ENCODE measurements at regions not wholly inside any gene's neighbourhood (a gene's known extent, or its start where the extent isn't known, plus 50 kb on each side); places are given as distances from the start of the nearest gene placed in this dataset.

DNA sequence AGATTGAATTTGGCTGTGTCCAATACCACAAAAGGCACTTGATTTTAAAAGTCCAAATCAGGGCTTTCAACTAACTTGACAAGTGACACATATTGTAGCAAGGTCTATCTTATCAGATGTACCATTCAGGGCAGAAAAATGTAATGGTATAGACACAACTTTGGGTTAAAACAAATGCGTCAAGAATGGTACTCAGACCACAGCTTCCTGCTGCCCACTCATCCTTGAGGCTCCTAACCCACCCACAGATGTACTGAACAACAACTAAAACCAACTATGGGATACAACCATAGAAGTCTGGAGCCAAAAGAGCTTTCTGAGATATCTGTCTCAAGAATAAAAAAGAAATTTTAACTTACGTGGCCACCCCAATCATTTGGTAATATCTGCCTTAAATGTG is 105.2 kb downstream of the RBM43 start:
- no peak for DNase-seq

GRCh38 chr2:151153601-151154000 is 108.1 kb downstream of the RBM43 start:
- no peak for DNase-seq

DNA sequence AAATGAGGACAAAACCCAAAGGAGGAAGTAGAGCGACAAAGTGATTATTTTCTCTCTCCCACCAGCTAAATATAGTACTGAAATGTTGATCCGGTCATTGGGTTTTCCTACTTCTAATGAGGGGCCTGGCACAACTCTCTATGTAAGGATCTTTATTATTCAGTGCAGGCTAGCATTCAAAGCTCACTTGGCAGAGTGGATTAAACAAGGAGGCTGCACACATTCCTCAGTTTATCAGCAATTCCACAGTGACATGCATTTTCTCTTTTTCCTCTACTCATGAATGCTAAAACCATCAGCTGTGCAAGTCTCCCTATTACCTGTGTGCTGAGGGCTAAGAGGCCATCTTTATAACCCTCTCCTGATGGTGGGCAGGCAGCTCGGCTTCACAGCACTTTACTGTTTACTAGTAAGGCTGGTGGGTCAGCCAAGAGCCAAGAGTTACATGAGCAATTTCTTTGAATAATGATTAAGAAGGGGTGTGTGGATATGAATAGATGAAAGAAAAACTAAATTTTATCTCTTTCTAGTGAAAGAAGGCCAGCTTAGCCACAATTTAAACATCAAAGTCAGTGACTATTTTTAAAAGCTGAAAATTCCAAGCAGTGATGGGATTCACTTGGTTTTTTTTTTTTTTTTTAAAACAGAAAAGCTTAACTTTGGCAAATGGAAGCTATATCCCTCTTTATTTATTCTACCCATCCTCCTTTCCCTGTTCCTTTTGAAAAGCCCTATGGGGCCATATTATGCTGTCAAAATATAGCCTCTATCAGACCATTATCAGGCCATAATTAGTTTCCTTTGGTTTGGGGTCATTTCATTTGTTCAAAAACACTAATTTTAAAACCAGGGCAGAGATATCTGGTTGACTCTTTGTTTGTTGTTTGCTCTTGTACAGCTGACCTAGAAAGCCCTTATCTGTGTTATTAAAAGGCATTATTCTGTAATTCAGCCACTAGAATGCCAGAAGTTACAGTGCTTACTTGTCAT is 111.0 kb downstream of the RBM43 start:
- DNase-seq: no peak

GRCh38 chr2:151138507-151138906 is 123.2 kb downstream of the RBM43 start:
- DNase-seq: peak; percentile 53

GRCh38 chr2:151137526-151137925 is 124.1 kb downstream of the RBM43 start:
- no peak for DNase-seq

DNA sequence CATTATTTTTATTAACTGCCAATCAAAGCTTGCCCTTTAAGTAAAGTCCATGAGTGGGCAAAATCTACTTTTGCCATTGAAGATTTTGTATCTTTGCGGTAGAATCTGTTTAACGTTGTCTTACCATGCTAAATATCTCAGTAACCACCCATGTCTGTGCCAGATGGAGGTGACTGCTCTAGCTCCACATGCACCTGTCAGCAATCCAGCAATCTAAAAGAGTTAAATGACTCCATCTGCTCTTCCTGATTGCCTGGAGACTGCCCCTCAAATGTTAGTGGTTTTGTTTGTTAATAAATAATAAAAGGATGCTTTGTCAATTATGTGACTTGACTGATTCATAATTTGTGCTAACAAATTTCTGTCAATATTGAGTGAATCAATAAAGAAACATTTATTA is 141.7 kb downstream of the RBM43 start:
- no peak for DNase-seq

DNA sequence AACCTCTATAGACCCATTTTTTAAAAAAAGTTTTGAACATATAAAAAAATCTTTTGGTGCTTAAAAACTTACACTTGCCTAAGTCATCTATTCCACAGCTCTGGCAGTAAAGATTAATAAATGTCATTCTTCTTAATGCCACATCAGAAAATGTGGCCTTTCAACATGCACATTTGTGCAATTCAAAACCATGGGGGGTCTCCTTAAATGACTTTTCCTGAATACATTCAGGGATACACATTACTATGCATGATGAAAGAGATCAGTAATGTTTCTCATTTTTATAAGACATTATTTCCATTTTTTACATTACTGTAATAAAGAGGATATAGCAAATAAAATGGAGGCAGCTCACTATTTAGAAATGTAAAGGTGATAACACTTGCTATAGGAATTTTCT is 142.3 kb downstream of the RBM43 start:
- no peak for DNase-seq

DNA sequence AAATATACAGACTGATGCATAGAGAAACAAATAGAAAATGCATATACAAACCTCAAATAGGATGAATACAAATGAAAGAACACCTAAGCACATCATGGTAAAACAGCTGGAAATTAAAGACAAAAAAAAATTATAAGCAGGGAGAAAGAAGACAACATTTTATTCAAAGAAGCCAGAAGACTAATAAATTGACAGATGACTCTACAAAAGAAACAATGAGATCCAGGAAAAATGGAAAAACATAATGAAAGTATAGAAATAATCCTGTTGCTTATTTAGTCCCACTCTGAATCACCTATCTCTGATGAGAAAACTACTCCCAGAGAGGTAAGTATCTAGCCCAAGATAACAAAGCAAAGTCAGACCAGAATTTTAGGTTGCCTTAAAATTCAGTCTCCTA is 143.4 kb downstream of the RBM43 start:
- no peak for DNase-seq

- DNase-seq: peak; percentile 18
Measured at GRCh38 chr2:151114874-151115273, 146.8 kb downstream of the RBM43 start.

DNA sequence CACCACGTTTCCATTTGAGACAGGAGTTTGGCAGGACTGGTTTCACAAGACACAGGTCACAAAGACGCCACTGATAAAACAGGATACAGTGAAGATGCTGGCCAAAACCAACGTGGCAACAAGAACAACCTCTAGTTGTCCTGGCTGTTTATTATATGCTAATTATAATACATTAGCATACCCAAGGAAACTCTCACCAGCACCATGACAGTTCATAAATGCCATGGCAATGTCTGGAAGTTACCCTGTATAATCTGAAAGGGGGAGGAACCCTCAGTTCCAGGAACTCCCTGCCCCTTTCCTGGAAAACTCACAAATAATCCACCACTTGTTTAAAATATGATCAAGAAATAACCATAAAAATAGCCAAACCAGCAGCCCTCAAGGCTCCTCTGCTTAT is 148.3 kb downstream of the RBM43 start:
- DNase-seq: no peak

- no peak for DNase-seq
Measured at GRCh38 chr2:151111599-151112278, 149.9 kb downstream of the RBM43 start.

DNA sequence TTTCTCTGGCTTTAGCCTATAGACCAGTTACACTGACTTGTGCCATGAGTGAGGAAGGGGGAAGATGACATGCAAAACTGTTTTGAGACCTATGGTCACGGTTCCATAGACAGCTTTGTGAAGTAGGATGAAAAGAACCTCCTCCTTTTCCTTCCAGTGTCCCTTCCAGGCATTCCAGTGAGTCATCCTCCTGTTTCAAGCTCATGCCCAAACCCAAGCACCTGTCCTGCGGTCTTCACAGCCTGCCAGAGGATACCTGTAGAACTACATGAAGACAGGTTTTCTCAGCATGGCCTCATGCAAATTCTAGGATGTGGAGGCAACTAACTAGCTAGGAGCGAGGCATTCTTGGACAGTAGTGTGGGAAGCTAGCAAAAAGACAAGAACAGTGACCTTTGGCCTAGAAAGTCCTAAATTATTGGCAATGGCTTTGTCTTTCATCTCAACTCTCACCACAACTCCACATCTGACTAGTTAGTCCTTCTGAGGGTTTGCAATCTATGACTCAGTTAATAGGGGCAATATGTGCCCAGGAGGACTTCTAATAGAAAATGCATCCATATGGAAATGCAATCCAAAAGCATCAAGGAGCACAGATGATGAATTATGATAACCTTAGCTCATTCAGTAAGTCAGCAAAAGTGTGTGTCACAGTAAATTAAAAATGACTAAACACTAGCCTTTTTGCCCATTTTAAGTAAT is 154.7 kb downstream of the RBM43 start:
- DNase-seq: no peak

DNA sequence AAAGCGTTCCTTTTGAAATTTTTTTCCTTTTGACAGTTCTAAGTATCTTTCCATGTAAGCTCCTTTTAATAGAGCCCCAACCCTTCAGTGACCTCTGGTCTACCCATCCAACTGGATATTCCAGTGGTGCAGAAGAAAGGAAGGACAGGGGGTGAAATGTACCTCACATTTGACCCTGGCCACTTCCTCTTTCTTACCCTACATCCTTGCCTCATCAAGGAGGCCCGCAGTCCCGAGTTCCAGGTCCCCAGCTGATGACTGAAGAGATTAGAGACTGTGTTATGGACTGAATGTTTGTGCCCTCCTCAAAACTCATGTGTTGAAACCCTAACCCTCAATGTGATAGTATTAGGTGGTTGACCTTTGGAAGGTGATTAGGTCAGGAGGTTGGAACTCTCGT is 158.1 kb downstream of the RBM43 start:
- DNase-seq: no peak

DNA sequence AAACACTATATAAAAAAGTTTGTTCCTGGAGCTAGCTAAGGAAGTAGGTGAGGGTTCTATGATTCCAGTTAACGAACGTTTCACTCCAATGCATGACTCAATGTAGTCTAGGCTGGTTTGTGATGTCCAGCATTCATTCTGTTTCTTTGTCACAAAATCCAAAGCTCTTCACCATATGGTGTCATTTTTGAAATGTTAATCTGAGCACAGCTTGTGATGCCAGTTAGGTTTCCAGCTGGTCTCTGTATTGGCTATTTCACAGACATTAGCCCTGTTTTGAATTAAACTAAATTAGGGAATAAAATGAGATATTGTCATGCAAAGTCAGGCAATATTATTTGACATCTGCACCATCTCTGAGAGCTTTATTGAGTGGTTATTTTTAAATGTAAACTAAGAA is 159.4 kb downstream of the RBM43 start:
- peak; percentile 29 for DNase-seq

GRCh38 chr2:151098841-151099240 is 162.8 kb downstream of the RBM43 start:
- DNase-seq: no peak

- peak; percentile 75 for DNase-seq
Measured at GRCh38 chr2:151097895-151098294, 163.8 kb downstream of the RBM43 start.

DNA sequence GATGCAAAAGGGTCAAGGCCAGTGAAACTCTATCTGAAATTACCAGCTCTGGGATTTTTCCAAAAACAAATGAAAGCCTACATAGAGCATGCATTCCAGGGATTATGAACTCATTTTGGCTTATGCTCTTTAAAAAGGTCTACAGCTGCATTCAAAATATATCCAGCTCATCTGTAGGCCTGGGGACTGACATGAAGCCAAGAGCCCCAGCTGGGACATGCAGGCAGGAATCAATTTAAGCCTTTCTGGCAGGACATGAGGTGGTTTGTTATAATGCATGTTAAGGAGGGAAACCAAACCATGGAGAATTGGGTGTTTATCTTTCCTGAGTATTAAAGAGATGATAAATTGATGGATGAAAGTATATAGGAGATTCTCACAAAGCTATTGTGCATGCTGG is 164.5 kb downstream of the RBM43 start:
- DNase-seq: peak; percentile 94

GRCh38 chr2:151096235-151096634 is 165.4 kb downstream of the RBM43 start:
- DNase-seq: no peak

GRCh38 chr2:151095463-151095862 is 166.2 kb downstream of the RBM43 start:
- no peak for DNase-seq

DNA sequence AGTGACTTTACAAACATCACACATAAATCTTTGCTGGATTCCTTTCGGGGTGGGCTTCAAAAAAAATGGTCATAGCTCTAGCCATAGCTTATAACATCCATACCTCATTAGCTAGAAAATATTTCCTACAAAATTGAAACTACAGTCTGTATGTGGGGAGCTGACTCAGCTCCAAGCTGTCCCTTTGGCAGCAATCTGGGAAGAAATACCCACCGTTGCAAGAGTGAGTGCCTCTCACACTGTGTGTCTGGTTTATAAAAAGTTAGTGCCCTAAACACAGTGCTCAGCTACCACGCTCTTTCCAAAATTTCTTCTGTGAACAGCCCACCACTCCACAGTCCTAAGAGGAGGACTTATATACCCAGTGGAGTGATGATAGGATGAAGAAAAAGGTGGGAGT is 170.1 kb downstream of the RBM43 start:
- DNase-seq: no peak

- no peak for DNase-seq
Measured at GRCh38 chr2:151087377-151087776, 174.3 kb downstream of the RBM43 start.

GRCh38 chr2:151085181-151085611 is 176.5 kb downstream of the RBM43 start:
- peak; percentile 74 for DNase-seq

All from tongue (tissue), 1 donor.